Activated T-helper 17 cell treated with anti-CD3 and anti-CD28 coated beads, Interleukin-2, amount 50 U/mL, for 72 hours (primary cell): ENCODE measurements at regions not wholly inside any gene's neighbourhood (a gene's known extent, or its start where the extent isn't known, plus 50 kb on each side); places are given as distances from the start of the nearest gene placed in this dataset.
A peak's percentile ranks its signal among the peaks of the same experiment; 100 is the strongest.

Source experiments
- ATAC-seq: fragments of 150-1000 bp; cut with Tn5 transposase; replicated peaks from 2 replicates; pipeline ENCODE4 v1.10.0; 2021; ENCODE audit warnings: mild to moderate bottlenecking, moderate library complexity
- H3K27ac Mint-ChIP-seq: one replicate; pipeline ENCODE4 v1.8.0; 2022; ENCODE audit warnings: mixed read lengths
- H3K27me3 Mint-ChIP-seq: one replicate; pipeline ENCODE4 v1.8.0; 2022; ENCODE audit warnings: mixed read lengths
- H3K36me3 Mint-ChIP-seq: one replicate; pipeline ENCODE4 v1.8.0; 2022; ENCODE audit warnings: low read depth, mild to moderate bottlenecking, mixed read lengths
- H3K4me1 Mint-ChIP-seq: one replicate; pipeline ENCODE4 v1.8.0; 2022; ENCODE audit warnings: mixed read lengths
- H3K4me3 Mint-ChIP-seq: one replicate; pipeline ENCODE4 v1.8.0; 2022; ENCODE audit warnings: mild to moderate bottlenecking, mixed read lengths
- H3K9me3 Mint-ChIP-seq: one replicate; pipeline ENCODE4 v1.8.0; 2022; ENCODE audit warnings: mixed read lengths

DNA sequence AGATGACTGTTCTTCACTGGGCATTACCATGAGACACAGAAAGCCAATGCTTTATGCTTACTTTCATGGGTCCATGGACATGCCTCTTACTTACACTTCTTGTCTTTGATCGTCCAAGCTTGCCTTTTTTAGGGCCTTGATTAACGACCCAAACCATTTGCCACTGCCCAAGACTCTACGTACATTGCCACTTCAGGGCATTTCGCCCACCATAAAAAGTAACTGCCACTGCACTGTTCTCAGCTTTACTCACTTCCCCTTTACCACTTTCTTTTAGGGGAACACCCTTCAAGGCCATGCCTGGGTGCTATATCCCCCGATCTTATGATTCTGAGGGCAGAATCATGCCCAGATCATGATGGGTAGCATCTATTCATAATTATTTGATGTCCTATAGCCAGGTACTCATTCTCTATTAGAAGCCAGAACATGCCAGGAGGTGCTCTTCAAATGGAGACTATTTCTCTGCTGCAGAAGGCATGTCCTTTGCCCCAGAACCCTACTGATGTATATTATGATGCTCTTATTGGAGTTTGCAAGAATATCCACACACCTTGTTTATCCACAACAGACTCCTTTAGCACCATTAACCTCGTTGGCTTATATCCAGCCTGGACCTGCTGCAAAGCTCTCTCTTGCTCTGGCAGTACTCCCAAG is 64.1 kb upstream of the RAD23B start:
- Mint-ChIP-seq H3K4me1 (peaks cover under 1% of the 10 kb centered on the region), H3K27ac (no peak overlapping the region), H3K27me3 (peaks cover 4% of the 10 kb centered on the region), H3K9me3 (no peaks in the 10 kb centered on the region), H3K36me3 (no peaks in the 10 kb centered on the region), H3K4me3 (no peak overlapping the region)
- no peak for ATAC-seq

DNA sequence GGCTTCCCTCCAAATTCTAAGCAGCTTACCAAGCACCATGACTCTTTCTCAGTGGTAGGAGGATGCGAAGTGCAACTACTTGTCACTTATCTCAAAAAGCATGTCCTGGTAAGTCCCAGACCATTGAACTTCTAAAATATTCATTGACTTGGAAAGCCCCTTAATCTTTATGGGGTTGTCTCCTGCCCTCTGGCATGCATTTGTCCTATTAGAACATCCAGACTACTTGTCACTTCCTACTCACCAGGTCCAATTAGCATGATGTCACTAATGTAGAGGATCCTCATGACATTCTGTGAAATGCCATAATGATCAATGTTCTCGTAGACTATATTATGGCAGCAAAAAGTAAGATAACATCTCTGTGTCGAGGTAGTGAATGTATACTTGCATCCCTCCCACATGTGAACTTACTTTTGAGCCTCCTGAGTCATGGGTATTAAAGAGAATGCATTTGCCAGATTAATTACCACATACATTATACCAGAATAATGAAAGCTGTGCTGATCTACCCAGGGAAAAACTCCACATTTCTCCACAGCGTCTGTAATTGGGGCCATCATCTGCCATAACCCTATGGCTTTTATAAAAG is 63.5 kb upstream of the RAD23B start:
- Mint-ChIP-seq H3K36me3 (no peaks in the 10 kb centered on the region), H3K27ac (no peak overlapping the region), H3K27me3 (peaks cover 4% of the 10 kb centered on the region), H3K9me3 (no peaks in the 10 kb centered on the region), H3K4me1 (no peaks in the 10 kb centered on the region), H3K4me3 (no peak overlapping the region)
- peak; percentile 19 for ATAC-seq

DNA sequence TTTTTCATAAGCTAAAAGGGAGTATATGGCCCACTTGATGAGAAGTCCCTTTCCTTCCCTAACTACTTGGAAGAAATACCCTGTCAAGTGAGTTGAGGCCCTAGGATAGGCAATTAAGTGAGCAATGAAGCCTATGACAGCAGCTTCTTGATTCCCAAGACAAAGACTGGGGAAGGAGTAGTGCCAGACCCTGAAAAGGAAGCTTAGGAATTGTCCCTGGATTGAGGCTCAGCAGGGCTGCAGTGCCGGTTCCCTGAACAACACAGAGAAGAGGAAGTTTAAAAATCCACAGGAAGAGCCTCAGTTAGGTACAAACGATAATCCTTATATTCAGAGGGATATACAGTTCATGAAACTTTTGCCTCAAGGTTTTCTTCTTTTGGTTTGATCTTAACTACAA is 61.8 kb upstream of the RAD23B start:
- Mint-ChIP-seq H3K9me3 (no peaks in the 10 kb centered on the region), H3K4me1 (no peaks in the 10 kb centered on the region), H3K27me3 (peaks cover 10% of the 10 kb centered on the region), H3K4me3 (no peak overlapping the region), H3K36me3 (no peaks in the 10 kb centered on the region), H3K27ac (no peak overlapping the region)
- no peak for ATAC-seq

DNA sequence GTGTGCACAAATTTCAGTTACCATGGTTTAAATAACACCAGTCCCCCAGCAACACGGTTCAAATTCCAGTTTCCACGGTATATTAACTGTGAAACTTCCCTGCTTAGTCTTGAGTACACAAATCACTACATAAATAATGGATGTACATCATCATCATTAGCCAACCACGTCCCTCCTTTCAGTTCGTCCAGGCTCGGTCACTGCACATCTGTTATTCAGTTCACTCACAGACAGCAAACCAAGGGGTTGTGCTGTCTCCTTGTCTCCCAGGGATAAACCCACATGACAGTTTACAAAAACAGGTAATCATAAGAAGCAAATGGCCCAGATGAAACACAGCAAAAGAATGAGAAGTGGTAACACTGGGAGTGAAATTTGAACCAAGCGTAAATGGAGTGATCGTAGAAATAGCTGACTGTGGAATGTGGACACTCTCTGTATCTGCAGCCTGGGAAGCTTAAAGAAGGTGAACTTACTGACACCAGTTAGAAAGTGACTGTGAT is 61.0 kb upstream of the RAD23B start:
- H3K4me3 Mint-ChIP-seq: no peak overlapping the region
- no peak overlapping the region for H3K27ac Mint-ChIP-seq
- H3K27me3 Mint-ChIP-seq: peaks cover 11% of the 10 kb centered on the region
- ATAC-seq: no peak
- no peaks in the 10 kb centered on the region for H3K4me1 Mint-ChIP-seq
- H3K9me3 Mint-ChIP-seq: no peaks in the 10 kb centered on the region
- H3K36me3 Mint-ChIP-seq: no peaks in the 10 kb centered on the region

DNA sequence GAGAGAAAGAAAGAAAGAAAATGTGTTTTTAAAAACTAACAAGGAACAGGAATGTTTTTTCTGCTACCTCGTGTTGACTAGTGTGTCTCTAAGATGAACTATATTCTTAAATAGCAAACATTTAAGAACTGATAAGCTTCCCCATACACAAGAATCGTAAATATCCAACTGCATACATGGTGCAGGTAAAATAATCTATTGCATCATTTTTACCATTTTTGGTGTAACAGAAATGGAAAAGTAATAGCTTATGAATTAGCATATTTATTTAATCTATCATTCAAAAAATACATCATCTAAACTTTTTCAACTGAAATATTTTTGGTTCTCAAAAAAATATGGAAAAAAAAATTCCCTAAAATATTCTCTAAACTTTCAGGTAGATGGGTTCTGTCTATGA is 59.7 kb upstream of the RAD23B start:
- no peak overlapping the region for H3K27ac Mint-ChIP-seq
- no peaks in the 10 kb centered on the region for H3K4me1 Mint-ChIP-seq
- no peak for ATAC-seq
- no peaks in the 10 kb centered on the region for H3K36me3 Mint-ChIP-seq
- H3K9me3 Mint-ChIP-seq: no peaks in the 10 kb centered on the region
- H3K27me3 Mint-ChIP-seq: peaks cover 11% of the 10 kb centered on the region
- no peak overlapping the region for H3K4me3 Mint-ChIP-seq

DNA sequence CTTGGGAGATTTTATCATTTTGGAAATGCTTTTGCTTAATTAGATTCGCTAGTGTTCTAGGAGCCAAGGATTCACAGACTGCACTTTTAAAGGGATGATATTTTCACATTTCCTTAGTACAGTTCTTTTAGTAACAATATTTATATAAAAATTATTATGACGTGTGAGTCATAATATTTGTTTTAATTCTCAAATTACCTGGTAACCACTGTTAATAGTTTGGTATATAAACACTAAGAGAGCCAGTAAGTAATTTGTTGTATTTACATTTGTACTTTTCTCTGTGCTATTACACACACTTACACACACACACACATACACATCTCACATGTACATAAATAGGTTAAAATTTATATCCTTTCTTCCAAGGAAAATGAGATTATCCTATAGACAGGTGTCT is 58.8 kb upstream of the RAD23B start:
- H3K36me3 Mint-ChIP-seq: no peaks in the 10 kb centered on the region

DNA sequence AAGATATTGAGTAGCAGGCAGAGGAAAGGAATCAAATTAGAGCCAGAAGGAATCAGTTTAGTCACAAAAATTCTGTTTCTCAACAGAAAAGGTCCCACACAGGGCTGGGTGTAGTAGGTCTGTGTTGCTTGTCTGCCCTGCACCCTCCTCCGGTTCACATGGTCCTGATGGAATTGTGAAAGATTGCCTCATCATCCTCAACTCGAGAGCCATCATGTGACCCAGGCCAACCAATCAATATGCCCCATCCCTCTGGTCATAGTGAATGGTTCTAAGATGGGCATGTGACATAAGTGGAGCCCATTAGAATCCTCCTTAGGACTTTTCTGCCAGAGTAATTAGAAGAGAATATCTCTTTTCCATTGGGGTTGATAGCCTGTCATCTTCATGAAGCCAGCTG is 56.7 kb upstream of the RAD23B start:
- H3K36me3 Mint-ChIP-seq: no peaks in the 10 kb centered on the region
- no peak overlapping the region for H3K27ac Mint-ChIP-seq
- no peaks in the 10 kb centered on the region for H3K4me1 Mint-ChIP-seq
- no peak overlapping the region for H3K4me3 Mint-ChIP-seq
- no peak for ATAC-seq
- H3K27me3 Mint-ChIP-seq: peaks cover 22% of the 10 kb centered on the region
- no peaks in the 10 kb centered on the region for H3K9me3 Mint-ChIP-seq

More for the DNA sequence above, 58.8 kb upstream of the RAD23B start:
- Mint-ChIP-seq H3K4me1 (no peaks in the 10 kb centered on the region), H3K27ac (no peak overlapping the region), H3K4me3 (no peak overlapping the region), H3K27me3 (peaks cover 7% of the 10 kb centered on the region), H3K9me3 (no peaks in the 10 kb centered on the region)
- no peak for ATAC-seq

DNA sequence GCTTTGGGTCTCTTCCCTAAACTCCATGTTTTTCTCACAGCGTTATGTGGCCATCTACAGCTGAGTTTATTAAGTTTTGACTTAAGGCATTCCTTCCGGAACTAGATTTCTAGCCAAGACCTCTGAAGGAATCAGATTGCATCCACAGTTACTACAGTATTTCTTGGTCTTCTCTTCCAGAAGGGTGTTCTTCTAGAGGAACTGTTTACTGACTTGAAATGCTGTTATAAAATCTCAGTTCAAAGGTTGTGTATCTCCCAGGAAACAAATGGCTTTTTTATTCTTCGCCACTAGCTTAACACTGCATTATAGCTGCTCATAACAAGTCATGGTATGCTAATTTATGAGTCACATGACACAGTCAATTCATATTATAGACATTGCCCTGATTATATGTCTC is 55.3 kb upstream of the RAD23B start:
- Mint-ChIP-seq H3K27me3 (peaks cover 30% of the 10 kb centered on the region), H3K4me3 (no peak overlapping the region), H3K9me3 (no peaks in the 10 kb centered on the region), H3K4me1 (no peaks in the 10 kb centered on the region), H3K27ac (no peak overlapping the region), H3K36me3 (no peaks in the 10 kb centered on the region)
- no peak for ATAC-seq

DNA sequence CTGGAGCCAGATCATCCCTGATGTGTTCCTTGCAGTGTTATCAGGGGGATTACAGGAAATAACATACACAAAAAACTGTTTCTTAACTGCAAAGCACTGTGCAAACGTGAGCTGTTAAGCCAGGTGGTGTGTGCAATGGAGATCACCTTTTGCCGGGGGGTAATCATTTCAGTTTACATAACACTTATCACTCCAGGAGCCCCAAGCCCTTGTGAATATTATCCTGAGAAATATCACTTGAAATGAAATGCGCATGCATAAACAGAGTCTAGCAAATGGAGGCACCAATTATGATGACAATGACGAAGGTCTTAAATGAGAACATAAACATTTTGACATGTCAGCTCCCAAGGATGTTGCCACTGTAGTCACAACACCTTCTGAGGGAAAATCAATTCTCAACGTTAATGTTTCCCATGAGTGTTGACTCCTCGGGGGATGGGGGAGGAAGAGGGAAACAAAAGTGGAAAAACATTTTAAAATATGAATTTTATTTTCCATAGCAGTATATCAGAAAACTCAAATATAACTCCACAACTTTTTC is 54.5 kb upstream of the RAD23B start:
- Mint-ChIP-seq H3K36me3 (no peaks in the 10 kb centered on the region), H3K4me1 (no peaks in the 10 kb centered on the region), H3K27me3 (peaks cover 34% of the 10 kb centered on the region)

DNA sequence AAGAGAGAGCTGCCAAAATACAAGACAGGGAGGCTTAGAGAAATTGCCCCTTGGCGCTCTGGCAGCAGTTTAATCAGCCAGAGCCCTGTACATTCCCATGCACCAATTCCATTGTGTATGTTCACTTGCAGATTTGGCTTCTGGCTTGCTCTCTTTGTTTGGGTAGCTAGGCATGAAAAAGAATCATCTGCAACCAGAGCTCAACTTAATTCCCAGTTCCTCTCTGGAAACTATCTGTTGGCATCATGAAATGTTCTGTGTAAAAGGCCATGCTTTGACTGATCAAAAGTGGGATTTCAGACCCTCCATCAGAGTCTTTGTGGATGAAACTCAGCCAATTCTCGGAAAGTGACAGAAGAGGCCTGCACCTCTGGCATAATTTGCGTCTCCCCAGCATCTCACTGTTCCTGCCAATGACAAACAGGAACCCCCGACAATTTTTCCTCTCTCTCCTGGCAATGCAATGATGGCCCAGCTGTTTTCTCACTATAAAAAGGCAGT is 53.8 kb upstream of the RAD23B start:
- Mint-ChIP-seq H3K27me3 (peaks cover 34% of the 10 kb centered on the region), H3K4me1 (no peaks in the 10 kb centered on the region), H3K9me3 (no peaks in the 10 kb centered on the region), H3K27ac (no peak overlapping the region), H3K36me3 (no peaks in the 10 kb centered on the region), H3K4me3 (no peak overlapping the region)
- no peak for ATAC-seq

More for the DNA sequence above, 54.5 kb upstream of the RAD23B start:
- no peak for ATAC-seq
- H3K27ac Mint-ChIP-seq: no peak overlapping the region
- no peaks in the 10 kb centered on the region for H3K9me3 Mint-ChIP-seq
- H3K4me3 Mint-ChIP-seq: no peak overlapping the region
